ENCODE measurements at regions not wholly inside any gene's neighbourhood (a gene's known extent, or its start where the extent isn't known, plus 50 kb on each side); places are given as distances from the start of the nearest gene placed in this dataset.

DNA sequence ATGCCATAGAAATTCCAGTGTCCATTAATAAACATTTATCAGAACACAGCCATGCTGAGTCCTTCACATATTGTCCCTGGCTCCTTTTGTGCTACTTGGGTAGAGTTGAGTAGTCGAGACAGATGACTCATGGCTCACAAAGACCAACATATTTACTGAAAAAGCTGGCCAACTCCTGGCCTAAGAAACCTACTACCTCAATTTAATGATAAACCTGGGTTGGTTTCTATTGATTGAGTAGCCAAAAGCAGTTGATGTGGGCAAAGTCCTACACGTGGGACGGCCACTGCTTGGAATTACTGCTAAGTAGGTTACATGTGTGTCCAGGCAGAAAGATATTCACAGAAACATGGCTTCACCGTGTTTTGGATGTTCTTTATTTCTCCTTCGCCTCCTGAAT, 402.2 kb downstream of the NR2F2 start:
- Histone ChIP-seq H3K27me3 (ENCODE audit: insufficient read depth, poor library complexity, severe bottlenecking) (peaks cover 15% of the 10 kb centered on the region), H3K4me3 (ENCODE audit: severe bottlenecking) (no peak overlapping the region), H3K27ac (ENCODE audit: poor library complexity, severe bottlenecking) (no peak overlapping the region), H3K4me1 (ENCODE audit: insufficient read depth, poor library complexity, severe bottlenecking) (no peaks in the 10 kb centered on the region), H3K9me3 (ENCODE audit: severe bottlenecking) (no peaks in the 10 kb centered on the region), H3K36me3 (ENCODE audit: low read depth) (no peaks in the 10 kb centered on the region)
- ATAC-seq (ENCODE audit: low read depth) (no peak), DNase-seq (ENCODE audit: low spot score) (no peak)
- TF ChIP-seq, protein P1, sequence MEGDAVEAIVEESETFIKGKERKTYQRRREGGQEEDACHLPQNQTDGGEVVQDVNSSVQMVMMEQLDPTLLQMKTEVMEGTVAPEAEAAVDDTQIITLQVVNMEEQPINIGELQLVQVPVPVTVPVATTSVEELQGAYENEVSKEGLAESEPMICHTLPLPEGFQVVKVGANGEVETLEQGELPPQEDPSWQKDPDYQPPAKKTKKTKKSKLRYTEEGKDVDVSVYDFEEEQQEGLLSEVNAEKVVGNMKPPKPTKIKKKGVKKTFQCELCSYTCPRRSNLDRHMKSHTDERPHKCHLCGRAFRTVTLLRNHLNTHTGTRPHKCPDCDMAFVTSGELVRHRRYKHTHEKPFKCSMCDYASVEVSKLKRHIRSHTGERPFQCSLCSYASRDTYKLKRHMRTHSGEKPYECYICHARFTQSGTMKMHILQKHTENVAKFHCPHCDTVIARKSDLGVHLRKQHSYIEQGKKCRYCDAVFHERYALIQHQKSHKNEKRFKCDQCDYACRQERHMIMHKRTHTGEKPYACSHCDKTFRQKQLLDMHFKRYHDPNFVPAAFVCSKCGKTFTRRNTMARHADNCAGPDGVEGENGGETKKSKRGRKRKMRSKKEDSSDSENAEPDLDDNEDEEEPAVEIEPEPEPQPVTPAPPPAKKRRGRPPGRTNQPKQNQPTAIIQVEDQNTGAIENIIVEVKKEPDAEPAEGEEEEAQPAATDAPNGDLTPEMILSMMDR (IDR thresholded peaks at IDR 0.05; ENCODE audit: poor library complexity, severe bottlenecking) = no peak

DNA sequence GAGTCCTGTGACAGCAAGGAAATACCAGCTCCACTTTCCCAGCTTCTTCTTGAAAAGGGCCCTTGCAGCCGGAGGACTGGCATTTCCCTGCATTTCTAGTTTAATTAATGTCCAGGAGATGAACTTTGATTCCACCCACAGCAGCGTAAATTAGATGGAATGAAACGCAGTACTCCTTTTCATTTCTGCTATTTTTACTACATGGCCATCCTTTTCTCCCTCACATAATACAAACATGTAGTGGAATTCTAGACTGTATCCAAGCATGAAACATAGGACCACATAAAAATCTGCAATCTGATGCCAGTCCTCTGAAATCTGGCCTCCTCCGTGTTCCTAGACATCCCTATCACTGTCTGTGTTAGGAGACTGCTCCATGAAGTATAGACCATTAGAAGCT, 403.2 kb downstream of the NR2F2 start:
- Histone ChIP-seq H3K4me1 (ENCODE audit: insufficient read depth, poor library complexity, severe bottlenecking) (no peaks in the 10 kb centered on the region), H3K36me3 (ENCODE audit: low read depth) (no peaks in the 10 kb centered on the region), H3K4me3 (ENCODE audit: severe bottlenecking) (no peak overlapping the region), H3K9me3 (ENCODE audit: severe bottlenecking) (no peaks in the 10 kb centered on the region), H3K27ac (ENCODE audit: poor library complexity, severe bottlenecking) (no peak overlapping the region), H3K27me3 (ENCODE audit: insufficient read depth, poor library complexity, severe bottlenecking) (peaks cover 11% of the 10 kb centered on the region)
- ATAC-seq (ENCODE audit: low read depth) = no peak
- TF ChIP-seq, protein P1 (IDR thresholded peaks at IDR 0.05; ENCODE audit: poor library complexity, severe bottlenecking) = no peak
- DNase-seq (ENCODE audit: low spot score) = no peak

DNA sequence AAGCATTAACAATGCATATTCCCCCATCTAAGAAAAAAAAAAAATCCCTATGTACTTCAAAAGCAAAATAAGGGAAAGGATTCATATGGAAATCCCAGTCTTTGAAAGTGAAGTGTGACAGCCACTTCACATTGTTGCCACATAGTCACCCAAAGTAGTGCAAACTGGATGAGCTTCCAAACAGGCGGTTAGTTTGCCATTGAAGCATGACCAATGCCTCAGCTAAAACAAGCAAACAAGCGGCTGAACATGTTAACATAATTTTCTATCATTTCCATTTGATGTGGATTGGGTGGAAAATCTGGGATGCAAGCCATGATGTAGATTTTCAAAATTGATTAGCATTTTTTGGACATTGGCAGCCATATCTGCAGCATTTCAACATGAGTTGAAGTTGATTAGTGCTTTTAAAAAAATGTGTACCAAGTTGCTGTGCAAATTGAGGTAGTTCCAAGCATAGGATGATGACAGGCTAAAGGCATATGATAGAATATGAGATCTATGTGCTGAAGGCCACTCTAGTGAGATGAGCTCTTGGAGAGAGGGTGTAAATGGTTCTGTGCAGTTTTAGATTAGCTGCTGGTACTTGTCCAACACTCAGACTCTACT, 405.2 kb downstream of the NR2F2 start:
- no peak for ATAC-seq (ENCODE audit: low read depth)
- no peak overlapping the region for H3K4me3 ChIP-seq (ENCODE audit: severe bottlenecking)
- H3K4me1 ChIP-seq (ENCODE audit: insufficient read depth, poor library complexity, severe bottlenecking) = no peaks in the 10 kb centered on the region

DNA sequence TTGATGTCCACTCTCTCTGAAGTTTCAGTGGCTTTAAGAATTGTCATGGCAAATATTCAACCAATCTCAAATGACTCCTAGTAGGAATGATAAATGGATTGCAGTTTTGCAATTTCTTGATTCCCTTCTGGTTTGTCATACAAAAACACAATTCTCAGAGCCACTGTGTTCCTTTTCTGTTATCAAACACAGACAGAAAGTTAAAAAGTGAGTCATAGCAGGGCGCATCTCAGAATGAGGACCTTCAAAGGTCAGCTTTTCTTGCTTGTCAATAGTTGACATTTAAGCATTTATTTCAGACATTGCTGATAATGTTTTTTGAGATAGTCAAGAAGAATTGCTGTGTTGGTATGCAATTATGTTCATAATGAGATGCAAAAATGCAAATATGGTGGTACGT, 405.9 kb downstream of the NR2F2 start:
- no peak overlapping the region for H3K4me3 ChIP-seq (ENCODE audit: severe bottlenecking)
- DNase-seq (ENCODE audit: low spot score) (no peak), ATAC-seq (ENCODE audit: low read depth) (no peak)
- TF ChIP-seq, protein P1 (IDR thresholded peaks at IDR 0.05; ENCODE audit: poor library complexity, severe bottlenecking) = no peak
- H3K36me3 ChIP-seq (ENCODE audit: low read depth) = no peaks in the 10 kb centered on the region
- H3K9me3 ChIP-seq (ENCODE audit: severe bottlenecking) = no peaks in the 10 kb centered on the region
- H3K4me1 ChIP-seq (ENCODE audit: insufficient read depth, poor library complexity, severe bottlenecking) = no peaks in the 10 kb centered on the region
- H3K27me3 ChIP-seq (ENCODE audit: insufficient read depth, poor library complexity, severe bottlenecking) = peaks cover 11% of the 10 kb centered on the region
- H3K27ac ChIP-seq (ENCODE audit: poor library complexity, severe bottlenecking) = no peak overlapping the region

More for the DNA sequence above, 405.2 kb downstream of the NR2F2 start:
- no peaks in the 10 kb centered on the region for H3K9me3 ChIP-seq (ENCODE audit: severe bottlenecking)
- H3K27me3 ChIP-seq (ENCODE audit: insufficient read depth, poor library complexity, severe bottlenecking) = peaks cover 9% of the 10 kb centered on the region
- H3K27ac ChIP-seq (ENCODE audit: poor library complexity, severe bottlenecking) = no peak overlapping the region
- DNase-seq (ENCODE audit: low spot score) = no peak
- TF ChIP-seq, protein P1 (IDR thresholded peaks at IDR 0.05; ENCODE audit: poor library complexity, severe bottlenecking) = no peak
- H3K36me3 ChIP-seq (ENCODE audit: low read depth) = no peaks in the 10 kb centered on the region

DNA sequence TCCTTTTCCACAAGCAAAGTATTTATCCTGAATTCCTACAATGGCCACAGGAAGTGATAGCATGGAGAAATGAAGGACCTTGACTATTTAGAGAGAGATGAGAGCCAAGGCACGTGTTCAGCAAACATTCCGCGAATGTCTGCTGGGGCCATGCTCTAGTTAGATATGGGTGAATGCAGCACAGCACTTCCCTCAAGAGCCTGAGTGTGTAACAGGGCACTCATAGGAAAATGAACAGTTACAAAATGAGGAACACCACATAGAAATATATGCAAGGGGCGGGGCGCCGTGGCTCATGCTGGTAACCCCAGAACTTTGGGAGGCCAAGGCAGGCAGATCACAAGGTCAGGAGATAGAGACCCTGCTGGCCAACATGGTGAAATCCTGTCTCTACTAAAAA, 406.9 kb downstream of the NR2F2 start:
- TF ChIP-seq, protein P1 (IDR thresholded peaks at IDR 0.05; ENCODE audit: poor library complexity, severe bottlenecking) = no peak
- DNase-seq (ENCODE audit: low spot score) (no peak), ATAC-seq (ENCODE audit: low read depth) (no peak)
- H3K4me1 ChIP-seq (ENCODE audit: insufficient read depth, poor library complexity, severe bottlenecking) = no peaks in the 10 kb centered on the region
- no peaks in the 10 kb centered on the region for H3K9me3 ChIP-seq (ENCODE audit: severe bottlenecking)
- no peak overlapping the region for H3K27ac ChIP-seq (ENCODE audit: poor library complexity, severe bottlenecking)
- no peaks in the 10 kb centered on the region for H3K36me3 ChIP-seq (ENCODE audit: low read depth)
- H3K27me3 ChIP-seq (ENCODE audit: insufficient read depth, poor library complexity, severe bottlenecking) = peaks cover 19% of the 10 kb centered on the region
- no peak overlapping the region for H3K4me3 ChIP-seq (ENCODE audit: severe bottlenecking)
